Spleen (tissue), 11 donors: ENCODE measurements at regions not wholly inside any gene's neighbourhood (a gene's known extent, or its start where the extent isn't known, plus 50 kb on each side); places are given as distances from the start of the nearest gene placed in this dataset.

Source experiments
- DNase-seq: peaks from one replicate; pipeline ENCODE4 v3.0.0-alpha.2; 2020
- H3K27ac ChIP-seq, 8 donors: fragments of 200-600 bp; sonication (generic) in 7 of 8; 1 replicate in 4 of 8; 2 replicates in 4 of 8; pipeline versions ENCODE4 v1.5.0 to v1.8.0; 2016 to 2021; ENCODE audit warnings: inconsistent platforms in 4 of 8, mild to moderate bottlenecking in 4 of 8, moderate library complexity in 1 of 8
- H3K27me3 ChIP-seq, 7 donors: fragments of 200-600 bp; sonication (generic) in 6 of 7; replicated peaks in 1 of 7; 1 replicate in 4 of 7; 2 replicates in 3 of 7; pipeline versions ENCODE4 v1.5.0 to v1.8.0; 2016 to 2021; ENCODE audit warnings: inconsistent platforms in 3 of 7, mild to moderate bottlenecking in 1 of 7
- H3K36me3 ChIP-seq, 6 donors: fragments of 200-600 bp; sonication (generic) in 5 of 6; 1 replicate in 4 of 6; 2 replicates in 2 of 6; pipeline versions ENCODE4 v1.5.0 to v1.8.0; 2016 to 2021; ENCODE audit warnings: inconsistent platforms in 2 of 6
- H3K4me1 ChIP-seq, 6 donors: fragments of 200-600 bp; sonication (generic) in 5 of 6; 1 replicate in 3 of 6; 2 replicates in 3 of 6; pipeline versions ENCODE4 v1.5.0 to v1.8.0; 2016 to 2021; ENCODE audit warnings: inconsistent platforms in 3 of 6
- H3K4me3 ChIP-seq, 8 donors: fragments of 200-600 bp; sonication (generic) in 7 of 8; 1 replicate in 4 of 8; 2 replicates in 4 of 8; pipeline versions ENCODE4 v1.5.0 to v1.8.0; 2016 to 2021; ENCODE audit warnings: inconsistent platforms in 4 of 8, mild to moderate bottlenecking in 4 of 8, moderate library complexity in 2 of 8
- H3K9me3 ChIP-seq, 8 donors: fragments of 200-600 bp; sonication (generic) in 7 of 8; 1 replicate in 4 of 8; 2 replicates in 4 of 8; pipeline versions ENCODE4 v1.5.0 to v1.8.0; 2016 to 2021; ENCODE audit warnings: inconsistent platforms in 4 of 8
- POLR2A ChIP-seq, 3 donors: fragments of 450-650 bp; IDR thresholded peaks; one replicate each; pipeline ENCODE4 v1.5.1; 2017; ENCODE audit warnings: antibody characterized with exemption in 3 of 3, mild to moderate bottlenecking in 1 of 3
- POLR2AphosphoS5 ChIP-seq, 3 donors: sonication (generic); formaldehyde crosslinking; IDR thresholded peaks; one replicate each; pipeline ENCODE4 v1.5.1; 2017; ENCODE audit warnings: antibody characterized with exemption in 3 of 3
- whole genome bisulfite sequencing, 5 donors: extraction: QIAGEN DNeasy Blood & Tissue Kit in 3 of 5; methylation state at CpG; one replicate each; pipeline versions ENCODE4 v1.1.5 to v1.1.7; 2013 to 2018; 5-methylcytosine and 5-hydroxymethylcytosine counted together
- intact Hi-C: fragments of 100-400 bp; cut with DNase I; formaldehyde crosslinking; loops from one replicate; pipeline ENCODE4 v1.15.0; 2023; ENCODE audit warnings: low total_unique reads
- TF ChIP-seq, protein P1 (sequence below), 11 experiments: fragments of 200-600 bp in 7 of 11; fragments of 450-650 bp in 4 of 11; sonication (generic) in 4 of 11; IDR thresholded peaks in 8 of 11; conservative IDR thresholded peaks in 3 of 11; 1 replicate in 7 of 11; 2 replicates in 4 of 11; pipeline versions ENCODE4 v1.4.0 to v1.8.0; 2016 to 2021; ENCODE audit warnings: antibody characterized with exemption in 11 of 11, inconsistent platforms in 4 of 11, mild to moderate bottlenecking in 1 of 11
- donor health status: healthy with polysubstance abuse.
- donor health status: DM: no; HTN: no; CAD: no; lungs with moderate emphysema.
- donor health status: DM: no; HTN: no; CAD: no.
- donor health status: Bipolar disorder and iron deficiency.
- donor health status: healthy.
- donor health status: DM: no; HTN: no; CAD: no.
- donor health status: DM: yes; HTN: yes; CAD: no.

- peak overlapping the region in 3 of 8 donors; percentile 8 to 53 (median 46) for H3K27ac ChIP-seq
- H3K36me3 ChIP-seq: no peaks in the 10 kb centered on the region
- H3K9me3 ChIP-seq: peaks cover 0 to 7% (median 0%) of the 10 kb centered on the region in 8 donors
- 22 to 54% (median 39%) methylated on average over 3 of the region's 3 CpGs for WGBS, 5 donors
- H3K27me3 ChIP-seq: no peaks in the 10 kb centered on the region
- TF ChIP-seq POLR2A (IDR thresholded peaks at IDR 0.05) (no peak), POLR2AphosphoS5 (IDR thresholded peaks at IDR 0.05) (peak in 1 of 3 donors; percentile 21)
- no peak overlapping the region for H3K4me3 ChIP-seq
- intact Hi-C loops: no loop called here
- H3K4me1 ChIP-seq: peaks cover 5 to 23% (median 7%) of the 10 kb centered on the region in 6 donors
- no peak for DNase-seq
Measured at GRCh38 chr12:42698213-42698612, 108.7 kb upstream of the PRICKLE1 start.

GRCh38 chr12:42696406-42697149 is 107.0 kb upstream of the PRICKLE1 start:
- peaks cover 5 to 23% (median 7%) of the 10 kb centered on the region in 6 donors for H3K4me1 ChIP-seq
- H3K36me3 ChIP-seq: no peaks in the 10 kb centered on the region
- peak overlapping the region in 6 of 8 donors; percentile 12 to 53 (median 43) for H3K27ac ChIP-seq
- peaks cover 0 to 7% (median 0%) of the 10 kb centered on the region in 8 donors for H3K9me3 ChIP-seq
- TF ChIP-seq POLR2AphosphoS5 (IDR thresholded peaks at IDR 0.05): peak in 1 of 3 donors; percentile 68
- TF ChIP-seq POLR2A (IDR thresholded peaks at IDR 0.05): no peak
- no peak overlapping the region for H3K4me3 ChIP-seq
- no peaks in the 10 kb centered on the region for H3K27me3 ChIP-seq
- DNase-seq: no peak
- WGBS, 5 donors: 44 to 52% (median 50%) methylated on average over 10 of the region's 10 CpGs
- intact Hi-C loops: no loop called here

DNA sequence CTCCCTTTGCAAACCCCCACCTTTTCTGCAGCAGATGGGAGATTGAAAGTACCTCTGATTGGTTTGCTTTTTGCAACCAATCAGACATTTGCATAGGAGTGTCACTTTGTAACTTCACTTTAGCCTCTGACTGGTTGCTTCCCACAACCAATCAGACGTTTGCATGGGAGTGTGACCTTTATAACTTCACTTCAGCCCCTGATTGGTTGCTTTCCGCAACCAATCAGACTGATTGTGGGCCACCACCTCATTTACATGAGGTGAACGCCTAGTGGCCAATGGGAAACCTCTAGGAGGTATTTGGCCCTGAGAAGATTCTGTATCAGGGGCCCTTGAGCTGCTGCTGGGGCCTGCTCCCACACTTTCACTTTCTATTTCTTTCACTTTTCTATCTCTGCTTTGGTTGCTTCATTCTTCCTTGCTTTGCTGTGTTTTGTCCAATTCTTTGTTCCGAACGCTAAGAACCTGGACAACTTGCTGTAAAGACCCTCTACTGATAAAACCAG is 106.0 kb upstream of the PRICKLE1 start:
- H3K27ac ChIP-seq: peak overlapping the region in 6 of 8 donors; percentile 8 to 48 (median 40)
- TF ChIP-seq POLR2AphosphoS5 (IDR thresholded peaks at IDR 0.05): no peak
- TF ChIP-seq, protein P1, sequence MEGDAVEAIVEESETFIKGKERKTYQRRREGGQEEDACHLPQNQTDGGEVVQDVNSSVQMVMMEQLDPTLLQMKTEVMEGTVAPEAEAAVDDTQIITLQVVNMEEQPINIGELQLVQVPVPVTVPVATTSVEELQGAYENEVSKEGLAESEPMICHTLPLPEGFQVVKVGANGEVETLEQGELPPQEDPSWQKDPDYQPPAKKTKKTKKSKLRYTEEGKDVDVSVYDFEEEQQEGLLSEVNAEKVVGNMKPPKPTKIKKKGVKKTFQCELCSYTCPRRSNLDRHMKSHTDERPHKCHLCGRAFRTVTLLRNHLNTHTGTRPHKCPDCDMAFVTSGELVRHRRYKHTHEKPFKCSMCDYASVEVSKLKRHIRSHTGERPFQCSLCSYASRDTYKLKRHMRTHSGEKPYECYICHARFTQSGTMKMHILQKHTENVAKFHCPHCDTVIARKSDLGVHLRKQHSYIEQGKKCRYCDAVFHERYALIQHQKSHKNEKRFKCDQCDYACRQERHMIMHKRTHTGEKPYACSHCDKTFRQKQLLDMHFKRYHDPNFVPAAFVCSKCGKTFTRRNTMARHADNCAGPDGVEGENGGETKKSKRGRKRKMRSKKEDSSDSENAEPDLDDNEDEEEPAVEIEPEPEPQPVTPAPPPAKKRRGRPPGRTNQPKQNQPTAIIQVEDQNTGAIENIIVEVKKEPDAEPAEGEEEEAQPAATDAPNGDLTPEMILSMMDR (IDR thresholded peaks at IDR 0.05 in 8 of 11, conservative IDR thresholded peaks at IDR 0.05 in 3 of 11): no peak
- TF ChIP-seq POLR2A (IDR thresholded peaks at IDR 0.05): no peak
- WGBS, 5 donors: 83 to 89% (median 85%) methylated on average over 5 of the region's 5 CpGs

DNA sequence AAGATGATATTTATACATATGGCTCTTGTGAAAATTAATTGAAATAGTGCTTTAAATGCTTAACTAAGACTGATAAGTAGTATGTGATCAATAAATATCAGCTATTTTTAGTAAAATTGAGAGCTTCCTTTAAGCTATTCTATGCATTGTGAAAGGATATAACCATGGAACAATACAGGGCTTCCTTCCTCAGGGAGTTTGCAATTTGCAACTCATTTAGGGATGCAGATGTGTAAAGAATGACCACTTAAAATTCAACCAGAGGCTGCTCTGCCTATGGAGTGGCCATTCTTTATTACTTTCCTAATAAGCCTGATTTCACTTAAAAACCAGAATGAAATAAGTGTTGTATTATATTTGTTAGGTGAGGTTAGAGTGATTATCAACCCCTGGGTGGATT is 103.2 kb upstream of the PRICKLE1 start:
- H3K36me3 ChIP-seq: no peaks in the 10 kb centered on the region
- H3K27ac ChIP-seq: peak overlapping the region; percentile 31 to 76 (median 64)
- TF ChIP-seq, protein P1 (IDR thresholded peaks at IDR 0.05 in 8 of 11, conservative IDR thresholded peaks at IDR 0.05 in 3 of 11): no peak
- no peak for TF ChIP-seq POLR2AphosphoS5 (IDR thresholded peaks at IDR 0.05)
- no peak for TF ChIP-seq POLR2A (IDR thresholded peaks at IDR 0.05)
- peak overlapping the region in 5 of 8 donors; percentile 17 to 60 (median 26) for H3K4me3 ChIP-seq
- H3K9me3 ChIP-seq: peaks cover 0 to 7% (median 0%) of the 10 kb centered on the region in 8 donors
- intact Hi-C loops: no loop called here
- no peak for DNase-seq
- H3K27me3 ChIP-seq: no peaks in the 10 kb centered on the region
- H3K4me1 ChIP-seq: peaks cover 0 to 10% (median 3%) of the 10 kb centered on the region in 6 donors

More for the DNA sequence above, 106.0 kb upstream of the PRICKLE1 start:
- Histone ChIP-seq H3K4me3 (no peak overlapping the region), H3K36me3 (no peaks in the 10 kb centered on the region), H3K4me1 (peaks cover 5 to 23% (median 7%) of the 10 kb centered on the region in 6 donors), H3K9me3 (peaks cover 0 to 7% (median 0%) of the 10 kb centered on the region in 8 donors), H3K27me3 (no peaks in the 10 kb centered on the region)
- intact Hi-C loops: no loop called here
- no peak for DNase-seq

DNA sequence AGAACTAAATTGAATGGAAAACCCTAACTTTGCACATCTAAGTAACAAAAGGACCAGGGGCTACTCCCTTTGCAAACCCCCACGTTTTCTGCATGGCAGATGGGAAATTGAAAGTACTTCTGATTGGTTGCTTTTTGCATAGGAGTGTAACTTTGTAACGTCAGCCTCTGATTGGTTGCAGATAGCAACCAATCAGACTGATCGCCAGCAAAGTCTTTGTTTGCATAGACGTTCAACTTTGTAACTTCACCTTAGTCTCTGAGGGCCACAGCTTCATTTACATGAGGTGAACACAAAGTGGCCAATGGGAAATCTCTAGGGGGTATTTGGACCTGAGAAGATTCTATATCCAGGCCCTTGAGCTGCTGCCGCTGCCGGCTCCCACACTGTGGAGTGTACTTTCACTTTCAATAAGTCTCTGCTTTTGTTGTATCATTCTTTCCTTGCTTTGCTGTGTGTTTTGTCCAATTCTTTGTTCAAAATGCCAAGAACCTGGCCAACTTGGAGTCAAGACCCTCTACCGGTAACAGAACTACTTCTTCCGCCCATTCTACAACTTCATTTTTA is 102.5 kb upstream of the PRICKLE1 start:
- TF ChIP-seq, protein P1 (IDR thresholded peaks at IDR 0.05 in 8 of 11, conservative IDR thresholded peaks at IDR 0.05 in 3 of 11): no peak
- TF ChIP-seq POLR2AphosphoS5 (IDR thresholded peaks at IDR 0.05): peak in 1 of 3 donors; percentile 19
- H3K9me3 ChIP-seq: peaks cover 0 to 7% (median 0%) of the 10 kb centered on the region in 8 donors
- WGBS, 5 donors: 70 to 79% (median 75%) methylated on average over 8 of the region's 8 CpGs
- no peaks in the 10 kb centered on the region for H3K36me3 ChIP-seq
- DNase-seq: no peak
- H3K27ac ChIP-seq: peak overlapping the region; percentile 31 to 76 (median 64)
- H3K27me3 ChIP-seq: no peaks in the 10 kb centered on the region
- intact Hi-C loops: no loop called here
- peak overlapping the region; percentile 3 to 60 (median 24) for H3K4me3 ChIP-seq
- peaks cover 0 to 6% (median 1%) of the 10 kb centered on the region in 6 donors for H3K4me1 ChIP-seq
